ENCODE measurements at regions not wholly inside any gene's neighbourhood (a gene's known extent, or its start where the extent isn't known, plus 50 kb on each side); places are given as distances from the start of the nearest gene placed in this dataset.

DNA sequence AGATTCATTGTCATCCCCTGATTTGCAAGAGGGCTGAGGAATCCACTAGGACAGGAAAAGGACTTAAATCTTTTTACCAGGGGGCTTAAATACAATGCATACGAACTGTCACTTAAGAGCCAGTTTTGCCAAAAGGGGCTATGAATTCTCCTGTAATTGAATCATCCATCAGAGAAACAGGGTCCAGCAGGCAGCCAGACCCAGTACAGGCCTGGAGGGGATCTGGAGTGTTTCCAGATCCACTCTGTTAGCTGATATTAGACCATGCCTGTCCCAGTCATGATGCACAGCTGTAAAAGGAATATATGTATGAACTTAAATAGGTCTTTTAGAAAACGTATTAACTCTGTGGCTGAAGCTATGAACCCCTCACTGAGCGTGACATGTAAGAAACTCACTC, 53.8 kb upstream of the PRSS23 start:
- no peak for TF ChIP-seq EZH2 (IDR thresholded peaks at IDR 0.05; ENCODE audit: low read length)
- TF ChIP-seq, protein P1, sequence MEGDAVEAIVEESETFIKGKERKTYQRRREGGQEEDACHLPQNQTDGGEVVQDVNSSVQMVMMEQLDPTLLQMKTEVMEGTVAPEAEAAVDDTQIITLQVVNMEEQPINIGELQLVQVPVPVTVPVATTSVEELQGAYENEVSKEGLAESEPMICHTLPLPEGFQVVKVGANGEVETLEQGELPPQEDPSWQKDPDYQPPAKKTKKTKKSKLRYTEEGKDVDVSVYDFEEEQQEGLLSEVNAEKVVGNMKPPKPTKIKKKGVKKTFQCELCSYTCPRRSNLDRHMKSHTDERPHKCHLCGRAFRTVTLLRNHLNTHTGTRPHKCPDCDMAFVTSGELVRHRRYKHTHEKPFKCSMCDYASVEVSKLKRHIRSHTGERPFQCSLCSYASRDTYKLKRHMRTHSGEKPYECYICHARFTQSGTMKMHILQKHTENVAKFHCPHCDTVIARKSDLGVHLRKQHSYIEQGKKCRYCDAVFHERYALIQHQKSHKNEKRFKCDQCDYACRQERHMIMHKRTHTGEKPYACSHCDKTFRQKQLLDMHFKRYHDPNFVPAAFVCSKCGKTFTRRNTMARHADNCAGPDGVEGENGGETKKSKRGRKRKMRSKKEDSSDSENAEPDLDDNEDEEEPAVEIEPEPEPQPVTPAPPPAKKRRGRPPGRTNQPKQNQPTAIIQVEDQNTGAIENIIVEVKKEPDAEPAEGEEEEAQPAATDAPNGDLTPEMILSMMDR (optimal IDR thresholded peaks at IDR 0.05 in 1 of 3, IDR thresholded peaks at IDR 0.05 in 1 of 3, conservative IDR thresholded peaks at IDR 0.05 in 1 of 3; ENCODE audit: extremely low read depth in 1 of 3, insufficient read depth in 2 of 3, low read length in 3 of 3): no peak
- no peak for FAIRE-seq

DNA sequence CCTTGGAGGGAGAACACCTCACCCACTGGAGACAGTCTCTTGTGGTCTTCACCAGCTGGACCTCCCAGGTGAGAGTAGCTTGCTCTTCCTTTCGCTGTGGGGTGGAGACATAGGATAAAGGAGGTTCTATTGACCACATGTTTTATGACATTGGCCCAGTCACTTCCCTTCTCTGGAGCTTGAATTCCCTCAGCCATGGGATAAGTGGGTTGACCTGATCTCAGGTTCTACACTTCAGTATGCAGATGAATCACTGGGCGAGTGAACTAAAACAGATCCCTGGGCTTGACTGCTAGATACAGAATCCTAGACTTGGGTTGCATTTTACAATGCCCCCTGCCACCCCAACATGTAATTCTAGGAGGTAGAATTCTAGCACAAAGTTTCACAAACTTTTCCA, 54.8 kb upstream of the PRSS23 start:
- no peak overlapping the region for H3K4me3 ChIP-seq (ENCODE audit: control insufficient read depth in 2 of 3, extremely low read depth in 1 of 3, insufficient read depth in 2 of 3, low read depth in 1 of 3, low read length in 3 of 3)
- no peaks in the 10 kb centered on the region for H4K20me1 ChIP-seq (ENCODE audit: control insufficient read depth, extremely low read depth, insufficient read depth, low read length)
- no peaks in the 10 kb centered on the region for H3K79me2 ChIP-seq (ENCODE audit: control insufficient read depth, insufficient read depth, low read length)
- no peaks in the 10 kb centered on the region for H3K27me3 ChIP-seq (ENCODE audit: control insufficient read depth, extremely low read depth, insufficient read depth, low read length)
- dilution Hi-C loops (cut with MboI; ENCODE audit: extremely low pct_ligation_motif_present, low sequenced_read_pairs): no loop called here
- H3K4me1 ChIP-seq (ENCODE audit: control insufficient read depth, extremely low read depth, insufficient read depth, low read length): peaks cover 39% of the 10 kb centered on the region
- H3K27ac ChIP-seq (ENCODE audit: control insufficient read depth, insufficient read depth, low read length): no peak overlapping the region
- H3K9me3 ChIP-seq (ENCODE audit: control insufficient read depth, low read depth, low read length): no peaks in the 10 kb centered on the region
- H3K4me2 ChIP-seq (ENCODE audit: control insufficient read depth, extremely low read depth, insufficient read depth, low read depth, low read length): no peak overlapping the region
- H3K9ac ChIP-seq (ENCODE audit: control insufficient read depth, extremely low read depth, insufficient read depth, low read length): no peak overlapping the region
- no peak for TF ChIP-seq EZH2 (IDR thresholded peaks at IDR 0.05; ENCODE audit: low read length)
- TF ChIP-seq, protein P1 (optimal IDR thresholded peaks at IDR 0.05 in 1 of 3, IDR thresholded peaks at IDR 0.05 in 1 of 3, conservative IDR thresholded peaks at IDR 0.05 in 1 of 3; ENCODE audit: extremely low read depth in 1 of 3, insufficient read depth in 2 of 3, low read length in 3 of 3): no peak
- no peaks in the 10 kb centered on the region for H3K36me3 ChIP-seq (ENCODE audit: control insufficient read depth in 2 of 2, extremely low read depth in 1 of 2, insufficient read depth in 2 of 2, low read length in 2 of 2)
- FAIRE-seq (no peak), DNase-seq (ENCODE audit: low read depth, low spot score) (no peak)
- H2AFZ ChIP-seq (ENCODE audit: control insufficient read depth, low read length): no peak overlapping the region
- no peaks in the 10 kb centered on the region for H3K9me1 ChIP-seq (ENCODE audit: control insufficient read depth, extremely low read depth, insufficient read depth, low read length)

More for the DNA sequence above, 53.8 kb upstream of the PRSS23 start:
- H3K9me1 ChIP-seq (ENCODE audit: control insufficient read depth, extremely low read depth, insufficient read depth, low read length): no peaks in the 10 kb centered on the region
- H3K27me3 ChIP-seq (ENCODE audit: control insufficient read depth, extremely low read depth, insufficient read depth, low read length): no peaks in the 10 kb centered on the region
- no peaks in the 10 kb centered on the region for H4K20me1 ChIP-seq (ENCODE audit: control insufficient read depth, extremely low read depth, insufficient read depth, low read length)
- peaks cover 29% of the 10 kb centered on the region for H3K4me1 ChIP-seq (ENCODE audit: control insufficient read depth, extremely low read depth, insufficient read depth, low read length)
- no peaks in the 10 kb centered on the region for H3K36me3 ChIP-seq (ENCODE audit: control insufficient read depth in 2 of 2, extremely low read depth in 1 of 2, insufficient read depth in 2 of 2, low read length in 2 of 2)
- no peak overlapping the region for H3K27ac ChIP-seq (ENCODE audit: control insufficient read depth, insufficient read depth, low read length)
- no peak overlapping the region for H3K4me2 ChIP-seq (ENCODE audit: control insufficient read depth, extremely low read depth, insufficient read depth, low read depth, low read length)
- dilution Hi-C loops (cut with MboI; ENCODE audit: extremely low pct_ligation_motif_present, low sequenced_read_pairs): no loop called here
- no peak for DNase-seq (ENCODE audit: low read depth, low spot score)
- no peaks in the 10 kb centered on the region for H3K9me3 ChIP-seq (ENCODE audit: control insufficient read depth, low read depth, low read length)
- no peak overlapping the region for H2AFZ ChIP-seq (ENCODE audit: control insufficient read depth, low read length)
- no peaks in the 10 kb centered on the region for H3K79me2 ChIP-seq (ENCODE audit: control insufficient read depth, insufficient read depth, low read length)
- H3K9ac ChIP-seq (ENCODE audit: control insufficient read depth, extremely low read depth, insufficient read depth, low read length): no peak overlapping the region
- H3K4me3 ChIP-seq (ENCODE audit: control insufficient read depth in 2 of 3, extremely low read depth in 1 of 3, insufficient read depth in 2 of 3, low read depth in 1 of 3, low read length in 3 of 3): no peak overlapping the region
